H7 (cell line): ENCODE measurements at regions not wholly inside any gene's neighbourhood (a gene's known extent, or its start where the extent isn't known, plus 50 kb on each side); places are given as distances from the start of the nearest gene placed in this dataset.

ENCODE experiments used
- DNase-seq: peaks from one replicate; pipeline ENCODE4 v3.0.0; 2012
- H3K27me3 ChIP-seq: 2 replicates; pipeline ENCODE4 v1.6.0; 2011; ENCODE audit warnings: mild to moderate bottlenecking, low read length; ENCODE audit not compliant: control insufficient read depth, insufficient read depth
- H3K36me3 ChIP-seq: replicated peaks from 2 replicates; pipeline ENCODE4 v1.5.1; 2011; ENCODE audit warnings: low read length; ENCODE audit not compliant: control insufficient read depth, insufficient read depth
- H3K4me3 ChIP-seq: 2 replicates; pipeline ENCODE4 v1.5.1; 2011; ENCODE audit warnings: low read depth, mild to moderate bottlenecking, control low read depth, low read length, moderate library complexity; ENCODE audit not compliant: insufficient read depth

GRCh38 chr1:5568321-5568720 is 423.9 kb downstream of the NPHP4 start:
- no peak for DNase-seq
- Histone ChIP-seq H3K4me3 (no peak overlapping the region), H3K36me3 (no peaks in the 10 kb centered on the region), H3K27me3 (no peaks in the 10 kb centered on the region)

GRCh38 chr1:5567839-5568238 is 424.4 kb downstream of the NPHP4 start:
- no peaks in the 10 kb centered on the region for H3K36me3 ChIP-seq
- DNase-seq, result no peak
- H3K27me3 ChIP-seq, result no peaks in the 10 kb centered on the region
- no peak overlapping the region for H3K4me3 ChIP-seq

- Histone ChIP-seq H3K27me3 (no peaks in the 10 kb centered on the region), H3K4me3 (no peak overlapping the region)
- no peak for DNase-seq
Measured at GRCh38 chr1:5566924-5567323, 425.3 kb downstream of the NPHP4 start.

GRCh38 chr1:5565281-5566125 is 426.7 kb downstream of the NPHP4 start:
- Histone ChIP-seq H3K36me3 (no peaks in the 10 kb centered on the region), H3K27me3 (no peaks in the 10 kb centered on the region)

More at GRCh38 chr1:5566924-5567323, 425.3 kb downstream of the NPHP4 start:
- no peaks in the 10 kb centered on the region for H3K36me3 ChIP-seq

GRCh38 chr1:5564578-5565257 is 427.5 kb downstream of the NPHP4 start:
- no peak overlapping the region for H3K4me3 ChIP-seq
- no peaks in the 10 kb centered on the region for H3K27me3 ChIP-seq
- DNase-seq, result no peak
- no peaks in the 10 kb centered on the region for H3K36me3 ChIP-seq

More at GRCh38 chr1:5565281-5566125, 426.7 kb downstream of the NPHP4 start:
- H3K4me3 ChIP-seq, result no peak overlapping the region
- DNase-seq, result no peak

- no peak overlapping the region for H3K4me3 ChIP-seq
- H3K36me3 ChIP-seq, result no peaks in the 10 kb centered on the region
- no peaks in the 10 kb centered on the region for H3K27me3 ChIP-seq
- no peak for DNase-seq
Measured at GRCh38 chr1:5563861-5564577, 428.2 kb downstream of the NPHP4 start.

- Histone ChIP-seq H3K27me3 (no peaks in the 10 kb centered on the region), H3K36me3 (no peaks in the 10 kb centered on the region), H3K4me3 (no peak overlapping the region)
- DNase-seq, result no peak
Measured at GRCh38 chr1:5562769-5563168, 429.5 kb downstream of the NPHP4 start.

- H3K27me3 ChIP-seq, result no peaks in the 10 kb centered on the region
- no peak overlapping the region for H3K4me3 ChIP-seq
- no peaks in the 10 kb centered on the region for H3K36me3 ChIP-seq
- no peak for DNase-seq
Measured at GRCh38 chr1:5562331-5562730, 429.9 kb downstream of the NPHP4 start.

GRCh38 chr1:5559078-5559477 is 433.1 kb downstream of the NPHP4 start:
- H3K4me3 ChIP-seq, result no peak overlapping the region
- no peaks in the 10 kb centered on the region for H3K36me3 ChIP-seq
- DNase-seq, result no peak
- no peaks in the 10 kb centered on the region for H3K27me3 ChIP-seq

- H3K36me3 ChIP-seq, result no peaks in the 10 kb centered on the region
- H3K27me3 ChIP-seq, result no peaks in the 10 kb centered on the region
- no peak overlapping the region for H3K4me3 ChIP-seq
- no peak for DNase-seq
Measured at GRCh38 chr1:5555853-5556252, 436.4 kb downstream of the NPHP4 start.

- no peaks in the 10 kb centered on the region for H3K36me3 ChIP-seq
- DNase-seq, result no peak
- H3K4me3 ChIP-seq, result no peak overlapping the region
- H3K27me3 ChIP-seq, result no peaks in the 10 kb centered on the region
Measured at GRCh38 chr1:5554784-5555183, 437.4 kb downstream of the NPHP4 start.

GRCh38 chr1:5554111-5554510 is 438.1 kb downstream of the NPHP4 start:
- H3K36me3 ChIP-seq, result no peaks in the 10 kb centered on the region
- H3K27me3 ChIP-seq, result no peaks in the 10 kb centered on the region
- no peak overlapping the region for H3K4me3 ChIP-seq
- DNase-seq, result no peak

GRCh38 chr1:5552787-5553484 is 439.3 kb downstream of the NPHP4 start:
- Histone ChIP-seq H3K27me3 (no peaks in the 10 kb centered on the region), H3K36me3 (no peaks in the 10 kb centered on the region), H3K4me3 (no peak overlapping the region)
- DNase-seq, result no peak

- Histone ChIP-seq H3K27me3 (no peaks in the 10 kb centered on the region), H3K36me3 (no peaks in the 10 kb centered on the region)
Measured at GRCh38 chr1:5551274-5551975, 440.8 kb downstream of the NPHP4 start.

More at GRCh38 chr1:5551274-5551975, 440.8 kb downstream of the NPHP4 start:
- no peak for DNase-seq
- no peak overlapping the region for H3K4me3 ChIP-seq
